ENCODE measurements at regions not wholly inside any gene's neighbourhood (a gene's known extent, or its start where the extent isn't known, plus 50 kb on each side); places are given as distances from the start of the nearest gene placed in this dataset.
"Not testable (repeated sequence)": the region's sequence is repeated elsewhere in the genome, so short reads cannot be mapped to it uniquely, and the experiment has no call there.

DNA sequence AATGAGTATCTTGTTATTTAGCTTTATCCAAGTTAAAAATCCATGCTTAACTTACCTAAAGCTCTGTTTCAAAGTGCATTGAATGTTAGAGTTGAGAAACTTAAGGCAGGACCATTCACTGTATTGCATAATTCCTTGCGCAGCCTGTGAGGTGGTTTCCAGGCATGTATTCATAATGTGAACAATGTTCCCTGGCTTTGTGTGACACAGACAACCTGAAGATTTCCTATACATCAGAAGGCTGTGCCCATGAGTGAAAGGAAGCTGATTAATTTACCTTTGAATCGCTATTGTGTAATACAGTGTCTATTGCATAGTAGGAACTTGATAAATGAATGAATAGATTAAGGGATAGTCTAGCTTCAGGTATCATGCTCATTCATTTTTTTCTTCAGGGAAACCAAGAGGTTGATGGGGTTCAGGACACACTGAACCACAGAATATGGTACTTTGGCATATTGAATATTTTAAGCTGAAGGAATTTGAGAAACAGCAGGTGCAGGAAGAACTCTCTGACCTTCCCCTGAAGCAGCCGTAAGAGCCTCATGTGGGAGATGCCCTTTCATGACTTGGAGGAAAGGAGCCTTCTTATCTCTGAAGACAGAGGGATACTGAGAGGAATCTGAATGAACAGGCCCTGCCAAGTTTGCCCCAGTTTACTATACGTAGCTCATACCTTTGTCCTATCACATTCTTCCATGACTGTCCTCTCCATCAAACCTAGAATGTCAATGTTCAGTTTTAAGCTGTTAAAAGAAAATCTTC lies 88.6 kb upstream of the GNG12 start:
- no peak overlapping the region for H3K4me3 ChIP-seq
- DNase-seq, result no peak
- H3K9me3 ChIP-seq, result no peaks in the 10 kb centered on the region
- H3K27me3 ChIP-seq, result no peaks in the 10 kb centered on the region
- H3K36me3 ChIP-seq, result no peaks in the 10 kb centered on the region

DNA sequence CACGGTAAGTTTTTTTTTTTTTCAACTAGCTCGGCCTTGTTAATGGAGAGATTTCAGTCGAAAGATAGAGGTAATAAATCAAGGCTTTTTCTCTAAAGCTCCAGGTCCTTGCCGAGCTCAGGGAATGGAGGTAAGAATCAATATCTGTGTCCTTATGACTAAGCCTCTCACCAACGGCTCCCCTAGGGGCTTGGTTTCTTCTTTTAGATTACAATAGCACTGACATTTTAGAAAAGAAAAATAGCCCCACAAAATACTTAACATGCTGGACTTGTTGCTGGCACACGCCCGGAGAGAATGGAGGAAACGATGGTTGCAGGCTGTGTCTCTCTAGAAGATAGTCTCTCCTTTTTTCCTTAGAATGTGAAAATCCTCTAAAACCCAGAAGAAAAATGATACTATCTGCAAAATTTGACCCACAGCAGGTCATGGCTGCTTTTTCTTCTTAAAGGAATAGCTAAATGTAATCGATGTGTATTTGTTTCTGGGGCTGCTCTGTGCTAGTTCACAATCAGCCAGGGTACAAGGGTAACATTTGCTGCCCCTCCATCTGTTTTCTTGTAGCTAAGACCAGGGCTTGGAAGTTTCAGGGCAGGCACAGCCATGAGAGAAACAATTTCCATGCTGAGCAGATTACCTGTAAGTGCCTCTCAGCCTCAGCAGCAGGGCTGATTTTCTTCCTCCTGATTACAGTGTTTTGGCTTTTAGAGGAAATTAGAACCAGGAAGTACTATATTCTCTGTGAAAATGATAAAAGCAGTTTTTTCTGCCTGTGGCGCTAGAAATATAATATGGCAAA lies 86.2 kb upstream of the GNG12 start:
- Histone ChIP-seq H3K36me3 (no peaks in the 10 kb centered on the region), H3K4me3 (no peak overlapping the region), H3K9me3 (no peaks in the 10 kb centered on the region), H3K27me3 (no peaks in the 10 kb centered on the region)
- DNase-seq, result no peak

DNA sequence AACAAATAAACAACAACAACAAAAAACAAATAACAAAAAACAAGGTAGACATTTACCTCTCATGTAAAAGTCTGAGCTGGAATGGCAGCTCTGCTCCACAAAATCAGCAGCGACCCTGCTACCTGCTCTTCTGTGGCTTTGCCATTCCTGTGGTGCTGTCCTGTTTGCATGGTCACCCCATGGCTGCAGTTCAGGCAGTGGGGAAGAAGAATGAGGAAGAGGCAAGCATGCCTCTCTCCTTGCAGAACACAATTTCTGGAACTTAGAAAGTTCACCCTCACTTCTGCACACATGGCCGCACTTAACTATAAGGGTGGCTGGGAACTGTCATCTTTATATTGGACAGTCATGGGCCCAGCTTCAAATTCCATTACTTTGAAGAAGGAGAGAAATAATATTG lies 84.8 kb upstream of the GNG12 start:
- no peak for DNase-seq
- H3K4me3 ChIP-seq, result no peak overlapping the region
- H3K36me3 ChIP-seq, result no peaks in the 10 kb centered on the region
- no peaks in the 10 kb centered on the region for H3K27me3 ChIP-seq
- H3K9me3 ChIP-seq, result no peaks in the 10 kb centered on the region; the same call in 1 of the 2 replicates

DNA sequence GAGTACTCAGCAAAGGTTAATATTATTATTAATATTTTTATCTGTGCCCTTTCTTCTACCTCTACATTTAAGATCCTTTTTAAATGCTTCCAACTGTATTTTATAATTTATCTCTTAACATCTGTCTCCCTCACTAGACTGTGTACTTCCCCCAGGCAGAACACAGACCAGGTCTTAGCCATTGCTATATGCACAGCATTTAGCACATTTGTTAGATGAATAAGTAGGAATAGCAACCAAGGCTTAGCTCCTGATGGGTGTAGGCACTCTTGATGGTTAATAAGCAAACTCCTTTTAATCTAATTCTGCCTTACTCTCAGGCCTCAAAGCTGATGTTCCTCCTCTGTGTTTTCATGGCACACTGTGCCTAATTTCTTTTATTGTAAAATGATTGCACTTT lies 83.7 kb upstream of the GNG12 start:
- H3K36me3 ChIP-seq, result no peaks in the 10 kb centered on the region
- no peak for DNase-seq
- no peaks in the 10 kb centered on the region; the same call in 1 of the 2 replicates for H3K9me3 ChIP-seq
- H3K4me3 ChIP-seq, result no peak overlapping the region
- no peaks in the 10 kb centered on the region for H3K27me3 ChIP-seq

DNA sequence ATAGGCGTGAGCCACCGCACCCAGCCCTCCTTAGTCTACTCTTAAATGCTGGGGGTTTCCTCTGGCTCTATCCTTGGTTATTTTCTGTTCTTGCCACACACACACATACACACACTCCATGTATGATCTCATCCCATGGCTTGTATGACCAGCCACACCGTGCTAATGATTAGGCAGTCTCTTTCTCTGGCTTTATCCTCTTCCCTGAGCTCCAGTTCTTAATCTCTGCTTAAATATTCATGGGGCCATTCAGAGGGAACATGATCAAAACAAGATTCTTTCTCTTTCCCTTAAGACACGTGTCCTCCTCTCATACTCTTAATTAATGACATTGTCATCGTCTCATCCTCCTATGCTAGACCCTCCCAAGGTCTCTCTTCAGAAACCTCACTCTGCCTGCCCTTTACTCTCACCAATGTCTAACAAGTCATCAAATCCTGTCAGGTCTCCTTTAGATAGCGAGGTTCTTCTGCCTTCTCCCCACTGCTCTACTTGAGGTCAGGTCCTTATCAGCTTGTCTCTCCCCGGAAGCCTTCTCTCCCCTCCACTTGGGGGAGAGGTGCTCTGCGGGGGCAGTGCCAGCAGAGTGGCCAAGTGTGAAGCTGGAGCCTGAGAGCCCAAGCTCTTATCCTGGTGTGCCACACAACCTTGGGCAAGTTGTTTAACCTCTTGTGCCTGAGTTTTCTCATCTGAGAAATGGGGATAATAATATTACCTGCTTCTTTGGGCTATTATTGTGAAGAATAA lies 83.0 kb upstream of the GNG12 start:
- Histone ChIP-seq H3K27me3 (no peaks in the 10 kb centered on the region), H3K9me3 (no peaks in the 10 kb centered on the region; the same call in 1 of the 2 replicates), H3K36me3 (no peaks in the 10 kb centered on the region), H3K4me3 (no peak overlapping the region)
- DNase-seq, result no peak

DNA sequence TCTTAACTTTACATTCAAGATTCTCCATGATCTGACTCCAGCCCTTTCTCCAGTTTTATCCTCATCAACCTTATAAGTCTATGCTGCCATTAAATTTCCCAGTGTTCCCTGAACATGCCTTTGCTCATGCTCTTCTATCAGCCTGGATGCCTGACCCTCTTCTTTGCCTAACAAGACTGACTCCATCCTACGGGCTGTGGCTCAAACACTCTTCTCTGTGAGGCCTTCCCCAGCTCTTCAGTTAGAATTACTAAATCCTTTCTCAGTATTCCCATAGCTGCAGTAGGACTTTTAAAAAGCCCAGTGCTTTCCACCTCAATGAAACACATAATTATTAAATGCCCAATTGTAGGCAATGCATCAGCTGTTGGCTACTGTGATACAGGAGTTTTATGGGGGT lies 76.5 kb upstream of the GNG12 start:
- Histone ChIP-seq H3K36me3 (no peaks in the 10 kb centered on the region), H3K27me3 (no peaks in the 10 kb centered on the region), H3K9me3 (no peaks in the 10 kb centered on the region; the same call in 1 of the 2 replicates), H3K4me3 (no peak overlapping the region)
- no peak for DNase-seq

DNA sequence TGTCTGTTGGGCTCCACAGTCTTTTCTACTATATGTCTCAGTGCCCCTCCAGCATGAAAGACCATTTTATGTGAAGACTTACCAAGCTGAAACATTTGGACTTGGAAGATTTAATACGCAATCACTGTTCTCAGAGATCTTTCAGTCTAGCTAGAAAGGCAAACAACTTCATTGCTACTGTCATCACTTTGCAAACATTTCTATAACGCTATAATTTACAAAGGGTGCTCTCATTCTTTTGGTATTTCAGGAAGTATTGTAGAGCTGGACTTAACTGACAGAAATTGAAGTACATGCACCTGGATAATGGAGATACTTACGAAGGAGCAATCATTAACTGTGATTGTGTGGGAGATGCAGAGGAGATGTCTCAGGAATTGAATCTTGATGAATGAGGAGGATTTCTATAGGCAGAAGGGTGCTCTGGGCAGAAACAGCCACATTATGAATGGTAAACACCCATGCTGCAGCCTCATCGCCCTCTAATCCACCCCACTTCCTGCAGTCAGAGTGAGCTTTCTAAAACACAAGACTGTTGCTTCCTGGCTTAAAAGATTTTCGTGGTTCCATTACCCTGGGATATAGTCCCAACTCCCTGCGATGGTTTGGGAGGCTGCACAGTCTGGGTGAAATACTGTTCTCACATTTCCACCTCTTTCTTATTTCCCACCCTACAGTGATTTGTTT lies 75.1 kb upstream of the GNG12 start:
- no peaks in the 10 kb centered on the region; the same call in 1 of the 2 replicates for H3K9me3 ChIP-seq
- H3K36me3 ChIP-seq, result no peaks in the 10 kb centered on the region
- no peak overlapping the region for H3K4me3 ChIP-seq
- DNase-seq, result no peak
- no peaks in the 10 kb centered on the region for H3K27me3 ChIP-seq

DNA sequence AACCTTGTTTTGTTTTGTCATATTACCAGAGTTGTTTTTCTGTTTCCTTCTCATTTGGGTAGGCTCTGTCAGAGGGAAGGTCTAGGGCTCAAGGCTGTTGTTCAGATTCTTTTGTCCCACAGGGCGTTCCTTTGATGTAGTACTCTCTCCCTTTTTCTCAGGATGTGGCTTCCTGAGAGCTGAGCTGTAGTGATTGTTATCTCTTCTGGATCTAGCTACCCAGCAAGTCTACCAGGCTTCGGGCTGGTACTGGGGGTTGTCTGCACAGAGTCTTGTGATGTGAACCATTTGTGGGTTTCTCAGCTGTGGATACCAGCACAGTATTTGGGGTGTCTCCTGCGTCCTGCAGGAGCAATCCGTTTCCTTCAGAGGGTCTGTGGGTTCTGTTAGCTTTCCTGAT lies 74.2 kb upstream of the GNG12 start:
- not testable (repeated sequence) for H3K9me3 ChIP-seq, H3K27me3 ChIP-seq, DNase-seq, H3K36me3 ChIP-seq, H3K4me3 ChIP-seq

DNA sequence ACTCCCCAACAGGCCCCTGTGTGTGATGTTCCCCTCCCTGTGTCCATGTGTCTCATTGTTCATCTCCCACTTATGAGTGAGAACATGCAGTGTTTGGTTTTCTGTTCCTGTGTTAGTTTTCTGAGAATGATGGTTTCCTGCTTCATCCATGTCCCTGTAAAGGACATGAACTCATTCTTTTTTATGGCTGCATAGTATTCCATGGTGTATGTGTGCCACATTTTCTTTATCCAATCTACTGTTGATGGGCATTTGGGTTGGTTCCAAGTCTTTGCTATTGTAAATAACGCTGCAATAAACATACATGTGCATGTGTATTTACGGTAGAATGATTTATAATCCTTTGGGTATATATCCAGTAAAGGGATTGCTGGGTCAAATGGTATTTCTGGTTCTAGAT lies 72.7 kb upstream of the GNG12 start:
- DNase-seq, H3K4me3 ChIP-seq, H3K27me3 ChIP-seq, H3K9me3 ChIP-seq, H3K36me3 ChIP-seq: not testable (repeated sequence)

DNA sequence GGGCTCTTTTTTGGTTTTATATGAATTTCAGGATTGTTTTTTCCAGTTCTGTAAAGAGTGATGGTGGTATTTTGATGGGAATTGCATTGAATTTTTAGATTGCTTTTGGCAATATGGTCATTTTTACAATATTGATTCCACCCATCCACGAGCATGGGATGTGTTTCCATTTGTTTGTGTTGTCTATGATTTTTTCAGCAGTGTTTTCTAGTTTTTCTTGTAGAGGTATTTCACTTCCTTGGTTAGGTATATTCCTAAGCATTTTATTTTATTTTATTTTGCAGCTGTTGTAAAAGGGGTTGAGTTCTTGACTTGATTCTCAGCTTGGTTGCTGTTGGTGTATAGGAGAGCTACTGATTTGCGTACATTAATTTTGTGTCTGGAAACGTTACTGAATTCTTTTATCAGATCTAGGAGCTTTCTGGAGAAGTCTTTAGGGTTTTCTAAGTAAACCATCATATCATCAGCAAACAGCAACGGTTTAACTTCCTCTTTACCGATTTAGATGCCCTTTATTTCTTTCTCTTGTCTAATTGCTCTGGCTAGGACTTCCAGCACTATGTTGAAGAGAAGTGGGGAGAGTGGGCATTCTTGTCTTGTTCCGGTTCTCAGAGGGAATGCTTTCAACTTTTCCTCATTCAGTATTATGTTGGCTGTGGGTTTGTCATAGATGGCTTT lies 69.4 kb upstream of the GNG12 start:
- H3K9me3 ChIP-seq, H3K4me3 ChIP-seq, H3K27me3 ChIP-seq, H3K36me3 ChIP-seq, DNase-seq: not testable (repeated sequence)

DNA sequence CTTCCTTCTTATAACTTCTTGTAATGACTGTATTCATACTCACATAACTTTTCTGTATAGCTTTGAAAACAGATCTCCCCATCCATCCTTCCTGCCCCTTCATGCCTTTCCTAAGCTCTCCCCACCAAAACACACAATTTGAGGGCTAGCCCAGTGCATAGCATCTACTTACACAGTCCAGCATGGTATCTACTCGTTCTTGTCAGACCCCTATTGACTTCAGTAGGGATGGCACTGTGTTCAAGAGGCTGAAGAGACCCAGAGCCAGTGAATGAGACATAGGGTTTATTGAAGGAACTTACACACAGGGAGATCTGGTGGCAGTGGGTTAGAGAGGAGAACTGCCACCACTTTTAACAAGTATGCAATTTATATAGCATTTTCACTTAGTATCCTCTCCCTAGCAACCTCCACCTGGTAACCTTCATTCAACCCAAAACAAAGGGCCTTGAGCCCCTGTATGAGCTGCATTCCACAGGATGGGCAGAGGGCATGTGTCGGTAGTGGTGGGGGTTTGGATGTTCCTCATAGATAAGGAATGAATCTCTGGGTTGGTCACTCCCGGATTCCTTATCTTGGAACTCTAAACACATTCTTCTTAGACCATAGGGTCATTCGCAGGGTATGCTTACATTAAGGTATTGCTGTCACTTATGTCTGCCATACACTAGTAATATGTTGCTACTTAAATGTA lies 64.9 kb upstream of the GNG12 start:
- Histone ChIP-seq H3K36me3 (no peaks in the 10 kb centered on the region), H3K27me3 (no peaks in the 10 kb centered on the region), H3K4me3 (no peak overlapping the region), H3K9me3 (0 out of 2 replicates have a peak, but pooled peaks cover 2% of the 10 kb centered on the region)
- no peak for DNase-seq

DNA sequence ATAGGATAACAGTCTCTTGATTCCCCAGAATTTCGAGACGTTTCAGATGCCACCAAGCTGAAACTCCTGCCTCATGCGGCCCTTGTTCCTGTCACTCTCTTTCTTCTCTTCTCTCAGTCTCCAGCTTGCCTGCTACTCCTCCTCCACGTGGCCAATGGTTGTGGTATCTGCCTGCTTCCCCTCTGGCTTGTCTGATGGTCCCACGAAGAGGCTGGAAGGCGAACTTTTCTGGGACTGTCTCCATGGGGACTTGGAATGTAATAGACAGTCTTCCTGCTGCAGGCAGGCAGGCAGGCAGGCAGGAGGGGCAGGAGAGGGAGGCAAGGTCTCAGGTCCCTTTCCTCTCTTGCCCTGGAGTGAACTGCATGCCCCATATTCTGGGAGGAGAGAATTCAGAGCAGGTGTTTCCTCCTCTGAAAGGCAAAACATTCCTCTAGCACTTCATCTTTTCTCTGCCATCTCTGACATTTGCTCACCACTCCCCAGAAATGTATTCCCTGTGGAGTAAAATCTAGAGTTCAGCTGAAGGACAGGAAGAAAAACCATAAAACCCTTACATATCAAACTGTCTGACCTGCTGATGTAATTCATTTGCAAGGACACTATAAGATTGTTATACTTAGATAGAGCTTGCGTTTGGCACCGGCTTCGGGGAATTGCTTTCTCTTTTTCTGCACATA lies 64.1 kb upstream of the GNG12 start:
- no peaks in the 10 kb centered on the region for H3K27me3 ChIP-seq
- no peak overlapping the region for H3K4me3 ChIP-seq
- H3K9me3 ChIP-seq, result no peaks in the 10 kb centered on the region
- no peak for DNase-seq
- H3K36me3 ChIP-seq, result no peaks in the 10 kb centered on the region

DNA sequence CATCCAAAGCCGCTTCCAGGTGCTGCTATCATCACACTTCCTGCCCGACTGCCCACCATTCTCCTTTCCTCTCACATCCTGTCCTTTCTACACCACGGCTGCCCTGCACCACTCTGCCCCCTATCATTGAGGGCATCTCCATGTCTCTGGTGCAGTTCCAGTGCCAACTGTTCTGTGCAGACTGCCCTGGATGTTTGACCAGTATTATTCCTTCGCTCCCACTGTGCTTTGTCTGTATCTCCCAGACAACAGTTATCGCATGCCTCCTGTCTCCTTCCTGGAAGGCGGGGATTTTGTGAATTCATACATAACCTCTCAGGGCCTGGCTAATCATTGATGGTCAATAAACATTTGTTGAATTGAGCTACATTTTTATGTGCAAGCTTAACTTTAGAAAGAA lies 63.6 kb upstream of the GNG12 start:
- H3K9me3 ChIP-seq, result no peaks in the 10 kb centered on the region
- no peak for DNase-seq
- H3K36me3 ChIP-seq, result no peaks in the 10 kb centered on the region
- H3K4me3 ChIP-seq, result no peak overlapping the region
- no peaks in the 10 kb centered on the region for H3K27me3 ChIP-seq

DNA sequence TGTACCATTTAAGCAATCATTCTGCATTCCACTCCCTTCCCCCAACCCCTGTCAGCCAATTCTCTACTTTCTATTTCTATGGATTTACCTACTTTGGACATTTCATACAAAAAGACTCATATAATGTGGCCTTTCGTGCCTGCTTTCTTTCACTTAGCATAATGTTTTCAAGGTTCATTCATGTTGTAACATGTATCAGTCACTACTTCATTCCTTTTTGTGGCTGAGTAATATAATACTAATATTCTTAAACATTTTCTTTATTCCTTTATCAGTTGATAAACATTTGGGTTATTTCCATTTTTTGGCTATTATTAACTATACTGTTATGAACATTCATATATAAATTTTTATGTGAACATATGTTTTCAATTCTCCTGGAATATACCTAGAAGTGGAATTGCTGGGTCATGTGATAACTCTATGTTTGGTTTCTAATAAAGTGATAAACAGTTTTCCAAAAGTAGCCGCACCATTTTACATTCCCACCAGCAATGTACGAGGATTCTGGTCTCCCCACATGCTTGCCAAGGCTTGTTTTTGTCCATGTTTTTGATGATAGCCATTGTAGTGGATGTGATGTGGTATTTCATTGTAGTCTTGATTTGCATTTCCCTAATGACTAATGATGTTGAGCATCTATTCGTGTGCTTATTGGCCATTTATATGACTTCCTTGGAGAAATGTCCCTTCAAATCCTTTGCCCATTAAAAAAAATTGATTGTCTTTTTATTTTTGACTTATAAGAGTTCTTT lies 61.9 kb upstream of the GNG12 start:
- H3K36me3 ChIP-seq, result no peaks in the 10 kb centered on the region
- H3K4me3 ChIP-seq, result no peak overlapping the region
- no peak for DNase-seq
- H3K27me3 ChIP-seq, result no peaks in the 10 kb centered on the region
- no peaks in the 10 kb centered on the region for H3K9me3 ChIP-seq

DNA sequence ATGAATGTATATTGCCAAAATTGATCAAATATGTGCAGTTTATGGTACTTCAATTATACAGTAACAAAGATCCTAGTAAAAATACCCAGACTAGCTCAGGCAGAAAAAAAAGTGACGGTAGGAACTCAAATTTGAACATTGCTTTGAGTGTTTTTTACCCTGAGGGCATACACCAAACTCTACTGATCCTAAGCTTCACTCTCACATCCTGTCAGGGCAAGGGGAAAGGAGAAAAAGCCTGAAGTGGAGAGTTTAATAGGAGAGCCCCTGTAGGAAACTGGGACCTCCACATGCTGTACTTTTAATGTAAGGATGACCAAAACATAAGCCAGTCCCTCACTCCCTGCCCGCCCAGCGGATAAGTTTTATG lies 59.8 kb upstream of the GNG12 start:
- no peak for DNase-seq
- no peaks in the 10 kb centered on the region for H3K36me3 ChIP-seq
- no peaks in the 10 kb centered on the region for H3K27me3 ChIP-seq
- no peaks in the 10 kb centered on the region for H3K9me3 ChIP-seq
- no peak overlapping the region for H3K4me3 ChIP-seq

Measured in MG63 (cell line).